K562 (cell line): ENCODE measurements at regions not wholly inside any gene's neighbourhood (a gene's known extent, or its start where the extent isn't known, plus 50 kb on each side); places are given as distances from the start of the nearest gene placed in this dataset.

ENCODE experiments used
- MCM2 ChIP-seq: fragments of 450-650 bp; IDR thresholded peaks from 2 replicates; pipeline ENCODE4 v1.6.1; 2017; ENCODE audit warnings: low read depth, mild to moderate bottlenecking
- MED1 ChIP-seq: sonication (generic); formaldehyde crosslinking; IDR thresholded peaks from 2 replicates; pipeline ENCODE4 v1.8.1; 2023; ENCODE audit warnings: missing genetic modification reagents, borderline replicate concordance
- ZNF12 ChIP-seq: sonication (generic); formaldehyde crosslinking; IDR thresholded peaks from 2 replicates; pipeline ENCODE4 v1.4.0; 2020; ENCODE audit warnings: mild to moderate bottlenecking, missing genetic modification reagents
- ZNF133 ChIP-seq: fragments of 250-450 bp; sonication (Bioruptor Pico); IDR thresholded peaks from 2 replicates; pipeline ENCODE4 v1.4.0; 2020; ENCODE audit warnings: mild to moderate bottlenecking
- ZNF311 ChIP-seq: fragments of 250-450 bp; sonication (Bioruptor Pico); IDR thresholded peaks from 2 replicates; pipeline ENCODE4 v1.4.0; 2020; ENCODE audit warnings: mild to moderate bottlenecking, moderate library complexity
- ZNF407 ChIP-seq: fragments of 450-650 bp; IDR thresholded peaks from 2 replicates; pipeline ENCODE4 v1.6.1; 2016; ENCODE audit warnings: low read depth

GRCh38 chr16:65336160-65336559 is 214.3 kb upstream of the CDH11 start:
- no peak for TF ChIP-seq ZNF407
- TF ChIP-seq ZNF12 (CRISPR knock-in tag): no peak
- no peak for TF ChIP-seq ZNF133
- no peak for TF ChIP-seq MCM2
- TF ChIP-seq MED1 (CRISPR knock-in tag): no peak
- TF ChIP-seq ZNF311 (CRISPR knock-in tag): no peak
